Stomach (tissue), 8 donors: ENCODE measurements at regions not wholly inside any gene's neighbourhood (a gene's known extent, or its start where the extent isn't known, plus 50 kb on each side); places are given as distances from the start of the nearest gene placed in this dataset.

ENCODE experiments used
- DNase-seq, 2 donors: peaks; one replicate each; pipeline versions ENCODE4 v3.0.0 to v3.0.0-alpha.2; 2013 to 2019
- H3K27ac ChIP-seq, 5 donors: fragments of 200-600 bp in 4 of 5; sonication (generic) in 4 of 5; one replicate each; pipeline ENCODE4 v1.5.1; 2013 to 2019; ENCODE audit warnings: mild to moderate bottlenecking in 1 of 5, moderate library complexity in 1 of 5
- H3K27me3 ChIP-seq, 3 donors: fragments of 200-600 bp; sonication (generic); one replicate each; pipeline ENCODE4 v1.5.1; 2017 to 2019; ENCODE audit warnings: mixed run types in 1 of 3
- H3K36me3 ChIP-seq, 4 donors: fragments of 200-600 bp; sonication (generic); 1 replicate in 3 of 4; 2 replicates in 1 of 4; pipeline ENCODE4 v1.5.1; 2016 to 2019
- H3K4me1 ChIP-seq, 4 donors: fragments of 200-600 bp; sonication (generic); one replicate each; pipeline ENCODE4 v1.5.1; 2016 to 2019
- H3K4me3 ChIP-seq, 4 donors: fragments of 200-600 bp; sonication (generic) in 3 of 4; one replicate each; pipeline ENCODE4 v1.5.1; 2016 to 2019; ENCODE audit warnings: mild to moderate bottlenecking in 1 of 4
- H3K9me3 ChIP-seq, 4 donors: fragments of 200-600 bp; sonication (generic); one replicate each; pipeline ENCODE4 v1.5.1; 2016 to 2019
- CTCF ChIP-seq, 7 experiments: fragments of 450-650 bp in 4 of 7; fragments of 200-600 bp in 3 of 7; sonication (generic) in 3 of 7; IDR thresholded peaks; one replicate each; pipeline ENCODE4 v1.5.1; 2016 to 2019; ENCODE audit warnings: antibody characterized with exemption in 7 of 7, control low read depth in 2 of 7, mild to moderate bottlenecking in 1 of 7
- EP300 ChIP-seq: sonication (generic); formaldehyde crosslinking; IDR thresholded peaks from one replicate; pipeline ENCODE4 v1.6.1; 2017; ENCODE audit warnings: antibody characterized with exemption
- POLR2A ChIP-seq, 4 donors: fragments of 450-650 bp; IDR thresholded peaks; one replicate each; pipeline ENCODE4 v1.6.1; 2016; ENCODE audit warnings: antibody characterized with exemption in 4 of 4, control low read depth in 2 of 4, mild to moderate bottlenecking in 1 of 4, moderate library complexity in 1 of 4
- POLR2AphosphoS5 ChIP-seq, 3 donors: sonication (generic); formaldehyde crosslinking; IDR thresholded peaks; one replicate each; pipeline ENCODE4 v1.6.1; 2016; ENCODE audit warnings: antibody characterized with exemption in 3 of 3
- WGBS, 5 donors: extraction: QIAGEN DNeasy Blood & Tissue Kit in 3 of 5; methylation state at CpG; one replicate each; pipeline versions ENCODE4 v1.1.5 to v1.1.7; 2013 to 2018; 5-methylcytosine and 5-hydroxymethylcytosine counted together
- intact Hi-C: fragments of 100-400 bp; cut with DNase I; formaldehyde crosslinking; loops from one replicate; pipeline ENCODE4 v1.15.1; 2023; ENCODE audit warnings: low total_unique reads
- donor health status: healthy with polysubstance abuse.
- donor health status: Bipolar disorder and iron deficiency.
- donor health status: healthy.

GRCh38 chr2:12795851-12796250 lies 79.1 kb downstream of the TRIB2 start:
- Histone ChIP-seq H3K9me3 (no peaks in the 10 kb centered on the region), H3K4me3 (no peak overlapping the region), H3K4me1 (no peaks in the 10 kb centered on the region), H3K36me3 (no peaks in the 10 kb centered on the region), H3K27me3 (no peaks in the 10 kb centered on the region), H3K27ac (no peak overlapping the region)
- intact Hi-C loops, result no loop called here
- no peak for DNase-seq
- WGBS, 5 donors, result 37 to 69% (median 62%) methylated on average over 2 of the region's 2 CpGs
- TF ChIP-seq POLR2AphosphoS5 (IDR thresholded peaks at IDR 0.05), result no peak
- TF ChIP-seq CTCF (IDR thresholded peaks at IDR 0.05), result no peak
- TF ChIP-seq POLR2A (IDR thresholded peaks at IDR 0.05), result no peak
- no peak for TF ChIP-seq EP300

- Histone ChIP-seq H3K4me1 (no peaks in the 10 kb centered on the region), H3K4me3 (no peak overlapping the region), H3K36me3 (no peaks in the 10 kb centered on the region), H3K27ac (no peak overlapping the region), H3K9me3 (peaks cover 0 to 6% (median 4%) of the 10 kb centered on the region in 4 donors), H3K27me3 (no peaks in the 10 kb centered on the region)
- peak in 1 of 2 donors; percentile 84 for DNase-seq
- intact Hi-C loops, result no loop called here
- TF ChIP-seq POLR2AphosphoS5 (IDR thresholded peaks at IDR 0.05) (peak in 1 of 3 donors; percentile 6), CTCF (IDR thresholded peaks at IDR 0.05) (no peak)
- 68 to 83% (median 81%) methylated on average over 4 of the region's 4 CpGs for WGBS, 5 donors
Observed at GRCh38 chr2:12796657-12797056, 79.9 kb downstream of the TRIB2 start.

GRCh38 chr2:12797815-12798214 lies 81.1 kb downstream of the TRIB2 start:
- TF ChIP-seq EP300 (no peak), POLR2AphosphoS5 (IDR thresholded peaks at IDR 0.05) (peak in 1 of 3 donors; percentile 38), POLR2A (IDR thresholded peaks at IDR 0.05) (no peak)
- DNase-seq, result peak in 1 of 2 donors; percentile 38
- H3K9me3 ChIP-seq, result peaks cover 0 to 14% (median 7%) of the 10 kb centered on the region in 4 donors
- intact Hi-C loops, result no loop called here
- no peak overlapping the region for H3K4me3 ChIP-seq
- H3K27ac ChIP-seq, result peak overlapping the region in 1 of 5 donors; percentile 15
- 22 to 52% (median 46%) methylated on average over 3 of the region's 3 CpGs for WGBS, 5 donors
- no peaks in the 10 kb centered on the region for H3K27me3 ChIP-seq
- H3K36me3 ChIP-seq, result no peaks in the 10 kb centered on the region
- no peaks in the 10 kb centered on the region for H3K4me1 ChIP-seq

GRCh38 chr2:12803607-12804006 lies 86.9 kb downstream of the TRIB2 start:
- no peaks in the 10 kb centered on the region for H3K4me1 ChIP-seq
- no peak for TF ChIP-seq EP300
- no peak for TF ChIP-seq POLR2AphosphoS5 (IDR thresholded peaks at IDR 0.05)
- no peak for TF ChIP-seq CTCF (IDR thresholded peaks at IDR 0.05)
- TF ChIP-seq POLR2A (IDR thresholded peaks at IDR 0.05), result no peak
- no peaks in the 10 kb centered on the region for H3K36me3 ChIP-seq
- H3K9me3 ChIP-seq, result peaks cover 0 to 14% (median 7%) of the 10 kb centered on the region in 4 donors
- no peak overlapping the region for H3K4me3 ChIP-seq
- no peaks in the 10 kb centered on the region for H3K27me3 ChIP-seq
- intact Hi-C loops, result no loop called here
- no peak overlapping the region for H3K27ac ChIP-seq
- no peak for DNase-seq

- no peak for DNase-seq
- no peaks in the 10 kb centered on the region for H3K27me3 ChIP-seq
- 47 to 59% (median 56%) methylated on average over 2 of the region's 2 CpGs for WGBS, 5 donors
- H3K4me1 ChIP-seq, result no peaks in the 10 kb centered on the region
- H3K4me3 ChIP-seq, result no peak overlapping the region
- intact Hi-C loops, result no loop called here
- peaks cover 0 to 14% (median 7%) of the 10 kb centered on the region in 4 donors for H3K9me3 ChIP-seq
- no peak overlapping the region for H3K27ac ChIP-seq
- H3K36me3 ChIP-seq, result no peaks in the 10 kb centered on the region
- no peak for TF ChIP-seq EP300
- no peak for TF ChIP-seq CTCF (IDR thresholded peaks at IDR 0.05)
- no peak for TF ChIP-seq POLR2A (IDR thresholded peaks at IDR 0.05)
- TF ChIP-seq POLR2AphosphoS5 (IDR thresholded peaks at IDR 0.05), result no peak
Observed at GRCh38 chr2:12804091-12804856, 87.5 kb downstream of the TRIB2 start.
